ENCODE measurements at regions not wholly inside any gene's neighbourhood (a gene's known extent, or its start where the extent isn't known, plus 50 kb on each side); places are given as distances from the start of the nearest gene placed in this dataset.

GRCh38 chr2:177338177-177338721 lies 54.3 kb upstream of the AGPS start:
- in situ Hi-C loops (cut with HindIII; ENCODE audit: low sequenced_read_pairs) = loop anchor here (10.0 kb wide), 2 partner anchors 77 to 173 kb away; no protein-coding TSS in a partner anchor

- in situ Hi-C loops (cut with HindIII; ENCODE audit: low sequenced_read_pairs) = no loop called here
These were observed 52.4 kb upstream of the AGPS start for GRCh38 chr2:177340158-177340557.

- in situ Hi-C loops (cut with HindIII; ENCODE audit: low sequenced_read_pairs) = no loop called here
These were observed 49.8 kb upstream of the AGPS start for GRCh38 chr2:177342736-177343135.
